ENCODE measurements at regions not wholly inside any gene's neighbourhood (a gene's known extent, or its start where the extent isn't known, plus 50 kb on each side); places are given as distances from the start of the nearest gene placed in this dataset.

- Histone ChIP-seq H3K4me3 (no peak overlapping the region), H3K4me1 (replicated peaks in 1 of 2) (peaks cover 5 to 16% of the 10 kb centered on the region in 2 donors), H3K9me3 (replicated peaks in 1 of 3) (no peaks in the 10 kb centered on the region), H3K27ac (no peak overlapping the region), H3K36me3 (replicated peaks in 1 of 2) (no peaks in the 10 kb centered on the region), H3K27me3 (no peaks in the 10 kb centered on the region)
- peak in 1 of 7 donors; percentile 27 for DNase-seq
- intact Hi-C loops (cut with DNase I): no loop called here
- 82 to 86% (median 85%) methylated on average over 2 of the region's 2 CpGs for WGBS, 4 donors
- no peak for TF ChIP-seq CTCF (IDR thresholded peaks at IDR 0.05)
- TF ChIP-seq POLR2A (IDR thresholded peaks at IDR 0.05): no peak
Observed at GRCh38 chr6:4404415-4404814, 269.0 kb upstream of the ECI2 start.

DNA sequence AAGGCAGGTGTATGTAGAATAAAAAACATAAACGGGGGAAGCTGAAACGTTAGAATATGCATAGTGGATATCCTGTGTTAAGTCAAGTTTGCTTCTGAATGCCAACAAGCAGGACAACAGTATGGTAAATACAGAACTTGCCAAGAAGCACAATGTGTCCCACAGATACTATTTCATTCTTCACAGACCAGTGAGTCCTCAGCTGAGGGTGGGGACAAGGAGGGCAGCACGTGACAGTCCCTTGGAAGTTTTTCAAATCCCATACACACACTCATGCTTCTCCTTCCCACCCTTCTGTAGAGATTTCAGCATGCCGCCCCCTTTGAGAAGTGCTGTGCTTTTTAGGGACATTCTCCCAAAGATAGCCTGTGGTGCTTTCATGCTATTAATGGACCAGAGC is 268.5 kb upstream of the ECI2 start:
- DNase-seq: no peak
- 64 to 77% (median 69%) methylated on average over 4 of the region's 4 CpGs for WGBS, 4 donors
- Histone ChIP-seq H3K27me3 (no peaks in the 10 kb centered on the region), H3K36me3 (replicated peaks in 1 of 2) (no peaks in the 10 kb centered on the region), H3K27ac (no peak overlapping the region), H3K4me3 (no peak overlapping the region), H3K4me1 (replicated peaks in 1 of 2) (peaks cover 5 to 16% of the 10 kb centered on the region in 2 donors), H3K9me3 (replicated peaks in 1 of 3) (no peaks in the 10 kb centered on the region)
- TF ChIP-seq POLR2A (IDR thresholded peaks at IDR 0.05) (no peak), CTCF (IDR thresholded peaks at IDR 0.05) (no peak)
- intact Hi-C loops (cut with DNase I): no loop called here

- Histone ChIP-seq H3K27me3 (no peaks in the 10 kb centered on the region), H3K9me3 (replicated peaks in 1 of 3) (no peaks in the 10 kb centered on the region), H3K36me3 (replicated peaks in 1 of 2) (no peaks in the 10 kb centered on the region), H3K4me3 (no peak overlapping the region), H3K4me1 (replicated peaks in 1 of 2) (peaks cover 5 to 16% of the 10 kb centered on the region in 2 donors), H3K27ac (peak overlapping the region in 2 of 5 donors; percentile 70 to 72)
- no peak for DNase-seq
- TF ChIP-seq POLR2A (IDR thresholded peaks at IDR 0.05) (no peak), CTCF (IDR thresholded peaks at IDR 0.05) (no peak)
- intact Hi-C loops (cut with DNase I): no loop called here
- WGBS, 4 donors: 80 to 88% (median 86%) methylated on average over 12 of the region's 12 CpGs
Observed at GRCh38 chr6:4403023-4403752, 267.8 kb upstream of the ECI2 start.

- intact Hi-C loops (cut with DNase I): no loop called here
Observed at GRCh38 chr6:4402477-4402976, 267.2 kb upstream of the ECI2 start.

More at GRCh38 chr6:4402477-4402976, 267.2 kb upstream of the ECI2 start:
- peaks cover 5 to 16% of the 10 kb centered on the region in 2 donors for H3K4me1 ChIP-seq (replicated peaks in 1 of 2)
- no peaks in the 10 kb centered on the region for H3K9me3 ChIP-seq (replicated peaks in 1 of 3)
- DNase-seq: peak; percentile 31 to 79 (median 71)
- no peaks in the 10 kb centered on the region for H3K27me3 ChIP-seq
- no peaks in the 10 kb centered on the region for H3K36me3 ChIP-seq (replicated peaks in 1 of 2)
- peak overlapping the region in 3 of 5 donors; percentile 7 to 72 (median 70) for H3K27ac ChIP-seq
- H3K4me3 ChIP-seq: no peak overlapping the region
- WGBS, 4 donors: 28 to 47% (median 35%) methylated on average over 11 of the region's 11 CpGs
- TF ChIP-seq CTCF (IDR thresholded peaks at IDR 0.05): no peak
- TF ChIP-seq POLR2A (IDR thresholded peaks at IDR 0.05): peak in 1 of 2 donors; percentile 30

All from adrenal gland (tissue), 9 donors.